Activated CD4-positive, alpha-beta T cell treated with anti-CD3 and anti-CD28 coated beads, Interleukin-2, amount 10 ng/mL, durations not matched to agents 24 days and 14 days (primary cell): ENCODE measurements at regions not wholly inside any gene's neighbourhood (a gene's known extent, or its start where the extent isn't known, plus 50 kb on each side); places are given as distances from the start of the nearest gene placed in this dataset.

Experiments used
- DNase-seq: peaks from one replicate; pipeline ENCODE4 v3.0.0; 2022
- H3K27ac Mint-ChIP-seq: one replicate; pipeline ENCODE4 v1.8.0; 2022; ENCODE audit warnings: mild to moderate bottlenecking, mixed read lengths
- H3K27me3 Mint-ChIP-seq: one replicate; pipeline ENCODE4 v1.8.0; 2022; ENCODE audit warnings: mixed read lengths
- H3K36me3 Mint-ChIP-seq: one replicate; pipeline ENCODE4 v1.8.0; 2022; ENCODE audit warnings: low read depth, mild to moderate bottlenecking, mixed read lengths
- H3K4me1 Mint-ChIP-seq: one replicate; pipeline ENCODE4 v1.8.0; 2021; ENCODE audit warnings: mixed read lengths
- H3K4me3 Mint-ChIP-seq: one replicate; pipeline ENCODE4 v1.8.0; 2022; ENCODE audit warnings: mild to moderate bottlenecking, moderate library complexity, mixed read lengths
- H3K9me3 Mint-ChIP-seq: one replicate; pipeline ENCODE4 v1.8.0; 2021; ENCODE audit warnings: mixed read lengths
- intact Hi-C: fragments of 100-400 bp; cut with micrococcal nuclease; formaldehyde crosslinking; loops from one replicate; pipeline ENCODE4 v1.15.1; 2023

DNA sequence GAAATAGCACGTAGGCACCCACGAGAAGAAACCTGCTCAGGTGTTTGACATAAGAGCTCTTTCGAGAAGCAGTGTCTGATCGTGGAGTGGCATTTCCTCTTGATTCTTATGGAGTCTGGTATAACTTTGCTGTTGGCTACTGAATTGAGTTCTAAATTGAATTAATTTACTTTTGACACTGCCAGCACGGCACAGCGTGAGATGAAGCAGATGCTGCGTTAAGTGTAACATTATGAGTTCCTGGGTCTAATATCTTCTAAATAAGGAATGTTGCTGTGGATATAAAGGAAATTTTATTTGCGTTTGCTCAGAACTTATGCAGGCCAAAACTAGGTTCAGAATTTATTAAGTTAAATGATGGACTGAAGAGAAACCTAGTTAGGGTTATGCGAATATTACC is 919.9 kb downstream of the TUSC7 start:
- no peak for DNase-seq
- H3K4me3 Mint-ChIP-seq = no peak overlapping the region
- no peaks in the 10 kb centered on the region for H3K27me3 Mint-ChIP-seq
- H3K36me3 Mint-ChIP-seq = no peaks in the 10 kb centered on the region
- no peaks in the 10 kb centered on the region for H3K9me3 Mint-ChIP-seq
- no peaks in the 10 kb centered on the region for H3K4me1 Mint-ChIP-seq
- H3K27ac Mint-ChIP-seq = no peak overlapping the region
- intact Hi-C loops = no loop called here

- Mint-ChIP-seq H3K4me3 (no peak overlapping the region), H3K36me3 (no peaks in the 10 kb centered on the region), H3K27ac (no peak overlapping the region), H3K4me1 (no peaks in the 10 kb centered on the region), H3K9me3 (no peaks in the 10 kb centered on the region), H3K27me3 (no peaks in the 10 kb centered on the region)
- intact Hi-C loops = no loop called here
- DNase-seq = no peak
Measured at GRCh38 chr3:117630469-117630868, 920.9 kb downstream of the TUSC7 start.

- no peaks in the 10 kb centered on the region for H3K36me3 Mint-ChIP-seq
- no peak overlapping the region for H3K4me3 Mint-ChIP-seq
- H3K9me3 Mint-ChIP-seq = no peaks in the 10 kb centered on the region
- no peak overlapping the region for H3K27ac Mint-ChIP-seq
- H3K27me3 Mint-ChIP-seq = no peaks in the 10 kb centered on the region
- intact Hi-C loops = no loop called here
- DNase-seq = no peak
- H3K4me1 Mint-ChIP-seq = no peaks in the 10 kb centered on the region
Measured at GRCh38 chr3:117630885-117631284, 921.3 kb downstream of the TUSC7 start.

GRCh38 chr3:117631781-117632180 is 922.2 kb downstream of the TUSC7 start:
- H3K4me3 Mint-ChIP-seq = no peak overlapping the region
- no peak overlapping the region for H3K27ac Mint-ChIP-seq
- no peaks in the 10 kb centered on the region for H3K9me3 Mint-ChIP-seq
- H3K27me3 Mint-ChIP-seq = no peaks in the 10 kb centered on the region
- no peaks in the 10 kb centered on the region for H3K36me3 Mint-ChIP-seq
- no peak for DNase-seq
- H3K4me1 Mint-ChIP-seq = no peaks in the 10 kb centered on the region
- intact Hi-C loops = no loop called here

- DNase-seq = no peak
- intact Hi-C loops = no loop called here
- no peaks in the 10 kb centered on the region for H3K27me3 Mint-ChIP-seq
- H3K9me3 Mint-ChIP-seq = no peaks in the 10 kb centered on the region
- no peaks in the 10 kb centered on the region for H3K36me3 Mint-ChIP-seq
- H3K27ac Mint-ChIP-seq = no peak overlapping the region
- no peaks in the 10 kb centered on the region for H3K4me1 Mint-ChIP-seq
- H3K4me3 Mint-ChIP-seq = no peak overlapping the region
Measured at GRCh38 chr3:117632191-117632590, 922.6 kb downstream of the TUSC7 start.

GRCh38 chr3:117633207-117633606 is 923.6 kb downstream of the TUSC7 start:
- no peaks in the 10 kb centered on the region for H3K9me3 Mint-ChIP-seq
- no peaks in the 10 kb centered on the region for H3K36me3 Mint-ChIP-seq
- DNase-seq = no peak
- no peaks in the 10 kb centered on the region for H3K4me1 Mint-ChIP-seq
- intact Hi-C loops = no loop called here
- H3K27ac Mint-ChIP-seq = no peak overlapping the region
- H3K4me3 Mint-ChIP-seq = no peak overlapping the region
- no peaks in the 10 kb centered on the region for H3K27me3 Mint-ChIP-seq

- DNase-seq = no peak
- Mint-ChIP-seq H3K4me1 (no peaks in the 10 kb centered on the region), H3K27me3 (no peaks in the 10 kb centered on the region), H3K4me3 (no peak overlapping the region), H3K36me3 (no peaks in the 10 kb centered on the region), H3K27ac (no peak overlapping the region), H3K9me3 (no peaks in the 10 kb centered on the region)
- intact Hi-C loops = no loop called here
Measured at GRCh38 chr3:117637666-117638065, 928.1 kb downstream of the TUSC7 start.

- intact Hi-C loops = no loop called here
- Mint-ChIP-seq H3K27ac (no peak overlapping the region), H3K36me3 (no peaks in the 10 kb centered on the region), H3K4me1 (no peaks in the 10 kb centered on the region), H3K9me3 (no peaks in the 10 kb centered on the region), H3K4me3 (no peak overlapping the region), H3K27me3 (no peaks in the 10 kb centered on the region)
- DNase-seq = no peak
Measured at GRCh38 chr3:117644203-117644602, 934.6 kb downstream of the TUSC7 start.

- Mint-ChIP-seq H3K4me3 (no peak overlapping the region), H3K4me1 (no peaks in the 10 kb centered on the region), H3K27me3 (no peaks in the 10 kb centered on the region), H3K36me3 (no peaks in the 10 kb centered on the region), H3K9me3 (no peaks in the 10 kb centered on the region), H3K27ac (no peak overlapping the region)
- DNase-seq = no peak
- intact Hi-C loops = no loop called here
Measured at GRCh38 chr3:117645561-117646242, 936.1 kb downstream of the TUSC7 start.

GRCh38 chr3:117647435-117647834 is 937.9 kb downstream of the TUSC7 start:
- intact Hi-C loops = no loop called here
- Mint-ChIP-seq H3K27ac (no peak overlapping the region), H3K9me3 (no peaks in the 10 kb centered on the region), H3K4me1 (no peaks in the 10 kb centered on the region), H3K36me3 (no peaks in the 10 kb centered on the region), H3K4me3 (no peak overlapping the region), H3K27me3 (no peaks in the 10 kb centered on the region)
- DNase-seq = no peak

DNA sequence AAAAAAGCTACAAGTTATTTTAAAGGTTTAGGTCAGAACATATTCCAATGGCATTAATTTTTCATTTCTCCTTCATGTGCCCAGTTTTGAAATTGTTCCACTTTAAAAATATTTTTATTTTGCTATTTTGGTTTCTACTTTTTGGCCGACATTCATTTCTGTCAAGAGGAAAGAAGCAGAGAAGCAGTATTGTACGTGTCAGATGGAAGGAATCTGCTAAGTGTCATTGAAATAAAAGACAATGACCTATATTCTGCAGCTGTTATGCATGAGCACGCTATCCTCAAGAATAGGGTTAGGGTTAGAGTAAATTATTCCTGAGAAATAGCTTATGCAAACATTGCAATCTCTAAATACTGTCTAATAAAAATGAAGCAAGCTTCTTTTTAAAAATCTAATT is 941.7 kb downstream of the TUSC7 start:
- Mint-ChIP-seq H3K27me3 (no peaks in the 10 kb centered on the region), H3K27ac (no peak overlapping the region), H3K4me1 (no peaks in the 10 kb centered on the region), H3K9me3 (no peaks in the 10 kb centered on the region), H3K36me3 (no peaks in the 10 kb centered on the region), H3K4me3 (no peak overlapping the region)
- intact Hi-C loops = no loop called here
- no peak for DNase-seq

GRCh38 chr3:117656391-117656790 is 946.8 kb downstream of the TUSC7 start:
- Mint-ChIP-seq H3K9me3 (no peaks in the 10 kb centered on the region), H3K27ac (no peak overlapping the region), H3K27me3 (no peaks in the 10 kb centered on the region), H3K4me3 (no peak overlapping the region), H3K36me3 (no peaks in the 10 kb centered on the region), H3K4me1 (no peaks in the 10 kb centered on the region)
- intact Hi-C loops = no loop called here
- no peak for DNase-seq

DNA sequence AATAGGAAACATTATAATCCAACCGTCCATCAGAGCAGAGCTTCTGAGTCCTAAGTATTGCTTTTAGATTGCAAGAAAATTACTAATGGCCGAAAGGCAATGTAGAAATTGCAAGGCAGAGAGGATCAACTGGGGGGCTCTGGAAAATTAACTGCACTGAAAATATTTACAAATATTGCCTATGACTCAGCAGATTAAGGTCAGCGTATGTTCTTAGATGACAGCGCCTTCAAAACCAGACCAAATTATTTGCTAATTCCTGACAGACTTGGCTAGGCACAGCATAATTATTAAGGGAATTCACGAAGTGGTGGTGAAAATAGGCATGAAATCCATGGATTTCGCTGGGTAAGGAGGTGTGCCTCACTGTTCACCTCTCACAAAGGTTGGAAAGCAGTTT is 947.7 kb downstream of the TUSC7 start:
- Mint-ChIP-seq H3K27ac (no peak overlapping the region), H3K4me1 (no peaks in the 10 kb centered on the region), H3K9me3 (no peaks in the 10 kb centered on the region), H3K4me3 (no peak overlapping the region), H3K36me3 (no peaks in the 10 kb centered on the region), H3K27me3 (no peaks in the 10 kb centered on the region)
- DNase-seq = no peak
- intact Hi-C loops = no loop called here

DNA sequence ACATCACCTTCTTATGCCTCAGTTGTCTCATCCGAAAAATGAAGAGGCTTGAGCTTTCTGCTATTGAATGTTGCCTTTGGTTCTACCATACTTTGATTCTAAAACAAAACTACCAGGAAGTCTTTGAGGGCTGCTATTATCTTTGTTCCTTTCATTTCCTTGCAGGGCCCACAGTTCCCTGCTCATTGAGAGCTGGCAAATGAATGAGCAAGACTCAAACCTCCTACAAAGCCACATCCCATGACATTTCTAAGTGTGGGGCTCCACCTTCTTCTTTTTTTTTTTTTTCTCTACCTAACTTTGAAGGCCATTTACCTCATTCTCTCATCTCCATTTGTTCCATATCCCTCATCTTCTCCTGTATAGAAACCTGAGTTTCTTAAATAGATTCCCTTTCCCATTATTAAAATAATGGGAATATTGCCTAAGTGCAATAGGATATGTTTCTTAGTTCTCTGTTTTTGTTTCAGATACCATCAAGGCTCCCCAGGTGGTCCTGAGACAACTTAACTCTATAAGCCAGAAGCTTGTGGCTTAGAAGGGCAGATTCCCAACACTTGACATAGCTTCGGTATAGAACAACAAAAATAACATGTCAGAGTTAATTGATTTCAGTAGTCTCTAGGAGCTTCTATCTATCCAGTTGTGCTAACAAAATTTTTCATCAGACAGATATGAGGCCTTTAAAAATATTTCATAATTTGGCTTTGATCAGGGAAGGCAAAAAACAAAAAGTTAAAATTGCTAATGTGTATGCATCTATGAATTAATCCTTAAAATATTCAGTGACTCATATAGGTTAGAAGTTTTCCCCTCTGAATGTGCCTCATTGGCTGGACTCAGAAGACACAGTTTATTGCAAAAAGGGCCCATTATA is 951.6 kb downstream of the TUSC7 start:
- H3K27me3 Mint-ChIP-seq = no peaks in the 10 kb centered on the region
- H3K4me3 Mint-ChIP-seq = no peak overlapping the region
- intact Hi-C loops = no loop called here
- no peaks in the 10 kb centered on the region for H3K4me1 Mint-ChIP-seq
- H3K27ac Mint-ChIP-seq = no peak overlapping the region
- no peak for DNase-seq
- no peaks in the 10 kb centered on the region for H3K9me3 Mint-ChIP-seq
- no peaks in the 10 kb centered on the region for H3K36me3 Mint-ChIP-seq

DNA sequence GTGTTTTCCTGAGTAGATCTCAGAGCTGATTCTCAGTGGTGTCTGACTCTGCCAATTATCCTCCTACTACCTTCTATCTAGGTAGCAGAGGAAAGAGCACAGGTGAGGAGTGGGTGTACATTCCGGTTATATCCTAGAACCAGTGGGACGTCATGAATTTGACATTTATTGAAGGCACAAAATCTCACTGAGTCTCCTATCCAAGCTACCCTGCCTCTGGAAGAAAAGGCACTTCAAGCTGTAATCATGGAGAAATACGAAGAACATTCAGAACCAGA is 952.2 kb downstream of the TUSC7 start:
- DNase-seq = no peak
- H3K4me1 Mint-ChIP-seq = no peaks in the 10 kb centered on the region
- no peaks in the 10 kb centered on the region for H3K27me3 Mint-ChIP-seq
- H3K4me3 Mint-ChIP-seq = no peak overlapping the region
- no peaks in the 10 kb centered on the region for H3K36me3 Mint-ChIP-seq
- no peak overlapping the region for H3K27ac Mint-ChIP-seq
- intact Hi-C loops = no loop called here
- H3K9me3 Mint-ChIP-seq = no peaks in the 10 kb centered on the region
